Smooth muscle cell (in vitro differentiated cells): ENCODE measurements at regions not wholly inside any gene's neighbourhood (a gene's known extent, or its start where the extent isn't known, plus 50 kb on each side); places are given as distances from the start of the nearest gene placed in this dataset.

ENCODE experiments used
- DNase-seq: peaks from one replicate; lab custom pipeline; 2025; ENCODE audit not compliant: unreplicated experiment; lab: John Stamatoyannopoulos, UW
- H2AFZ ChIP-seq: fragments of 200-600 bp; sonication (generic); 2 replicates; pipeline ENCODE4 v1.6.0; 2016; ENCODE audit warnings: antibody characterized with exemption, low read depth, mild to moderate bottlenecking
- H3F3A ChIP-seq: fragments of 200-600 bp; sonication (generic); 2 replicates; pipeline ENCODE4 v1.6.0; 2017; ENCODE audit warnings: antibody characterized with exemption, low read depth
- H3K27ac ChIP-seq: fragments of 200-600 bp; sonication (generic); 2 replicates; pipeline ENCODE4 v1.5.1; 2016; ENCODE audit warnings: low read depth, mild to moderate bottlenecking
- H3K27me3 ChIP-seq: fragments of 200-600 bp; sonication (generic); 2 replicates; pipeline ENCODE4 v1.6.1; 2016; ENCODE audit warnings: low read depth, mild to moderate bottlenecking
- H3K36me3 ChIP-seq: fragments of 200-600 bp; sonication (generic); 2 replicates; pipeline ENCODE4 v1.5.1; 2016; ENCODE audit warnings: low read depth
- H3K4me1 ChIP-seq: fragments of 200-600 bp; sonication (generic); 2 replicates; pipeline ENCODE4 v1.5.1; 2016; ENCODE audit warnings: low read depth
- H3K4me2 ChIP-seq: fragments of 200-600 bp; sonication (generic); 2 replicates; pipeline ENCODE4 v1.6.0; 2016; ENCODE audit warnings: mild to moderate bottlenecking
- H3K4me3 ChIP-seq: fragments of 200-600 bp; sonication (generic); 2 replicates; pipeline ENCODE4 v1.5.1; 2016; ENCODE audit warnings: mild to moderate bottlenecking
- H3K79me2 ChIP-seq: fragments of 200-600 bp; sonication (generic); 2 replicates; pipeline ENCODE4 v1.6.0; 2016; ENCODE audit warnings: low read depth, mild to moderate bottlenecking
- H3K9ac ChIP-seq: fragments of 200-600 bp; sonication (generic); 2 replicates; pipeline ENCODE4 v1.6.0; 2016; ENCODE audit warnings: low read depth
- H3K9me3 ChIP-seq: fragments of 200-600 bp; sonication (generic); replicated peaks from 2 replicates; pipeline ENCODE4 v1.5.1; 2016; ENCODE audit warnings: low read depth
- H4K20me1 ChIP-seq: fragments of 200-600 bp; sonication (generic); 2 replicates; pipeline ENCODE4 v1.6.0; 2016; ENCODE audit warnings: low read depth
- WGBS: methylation state at CpG from one replicate; pipeline ENCODE4 v1.1.7; 2016; ENCODE audit warnings: low lambda C conversion rate; 5-methylcytosine and 5-hydroxymethylcytosine counted together
- TF ChIP-seq, protein P1 (sequence below): fragments of 200-600 bp; sonication (generic); IDR thresholded peaks from 2 replicates; pipeline ENCODE4 v1.5.1; 2017; ENCODE audit warnings: borderline replicate concordance, mild to moderate bottlenecking, antibody characterized with exemption; ENCODE audit not compliant: insufficient read depth, poor library complexity, severe bottlenecking

DNA sequence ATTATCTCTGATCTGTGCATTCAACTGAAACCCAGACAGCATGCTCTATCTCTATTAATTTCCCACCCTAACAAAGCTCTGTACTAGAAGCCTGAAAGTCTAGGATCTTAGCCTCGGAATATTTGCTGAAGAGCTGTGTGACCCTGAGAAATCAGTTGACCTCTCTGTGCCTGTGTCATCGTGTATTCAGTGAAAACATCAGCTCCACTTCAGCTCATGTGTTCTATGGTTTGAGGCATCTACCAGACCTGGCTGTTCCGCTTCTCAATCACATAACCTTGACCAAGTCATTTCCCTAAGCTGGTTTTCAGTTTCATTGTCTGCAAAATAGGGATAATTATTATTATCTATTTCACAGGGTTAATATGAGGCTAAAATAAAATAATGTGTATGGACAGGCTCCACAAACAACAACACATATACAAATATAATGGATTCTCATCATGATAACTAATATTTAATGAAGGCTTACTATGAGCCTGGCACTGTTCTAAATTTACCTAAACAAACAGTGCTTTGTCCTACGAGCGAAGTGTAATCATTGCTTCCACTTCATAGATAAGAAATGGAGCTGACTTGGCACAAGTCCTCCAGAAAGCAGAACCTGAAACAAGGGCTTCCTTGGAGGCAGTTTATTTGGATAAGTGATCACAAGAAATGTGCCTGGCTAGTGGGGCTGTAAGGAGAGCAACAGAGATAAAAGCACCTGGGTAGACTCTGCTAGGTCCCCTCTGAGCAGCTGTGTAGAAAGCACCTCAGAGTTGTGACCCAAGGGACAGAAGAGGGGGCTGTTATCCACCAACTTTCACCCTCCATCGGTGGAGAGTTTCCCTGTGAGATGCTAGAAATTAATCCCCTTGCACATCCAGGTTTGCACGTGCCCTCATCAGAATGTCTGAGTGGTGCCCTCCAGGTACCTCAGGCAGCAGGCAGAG is 356.9 kb downstream of the RAB28 start:
- TF ChIP-seq, protein P1, sequence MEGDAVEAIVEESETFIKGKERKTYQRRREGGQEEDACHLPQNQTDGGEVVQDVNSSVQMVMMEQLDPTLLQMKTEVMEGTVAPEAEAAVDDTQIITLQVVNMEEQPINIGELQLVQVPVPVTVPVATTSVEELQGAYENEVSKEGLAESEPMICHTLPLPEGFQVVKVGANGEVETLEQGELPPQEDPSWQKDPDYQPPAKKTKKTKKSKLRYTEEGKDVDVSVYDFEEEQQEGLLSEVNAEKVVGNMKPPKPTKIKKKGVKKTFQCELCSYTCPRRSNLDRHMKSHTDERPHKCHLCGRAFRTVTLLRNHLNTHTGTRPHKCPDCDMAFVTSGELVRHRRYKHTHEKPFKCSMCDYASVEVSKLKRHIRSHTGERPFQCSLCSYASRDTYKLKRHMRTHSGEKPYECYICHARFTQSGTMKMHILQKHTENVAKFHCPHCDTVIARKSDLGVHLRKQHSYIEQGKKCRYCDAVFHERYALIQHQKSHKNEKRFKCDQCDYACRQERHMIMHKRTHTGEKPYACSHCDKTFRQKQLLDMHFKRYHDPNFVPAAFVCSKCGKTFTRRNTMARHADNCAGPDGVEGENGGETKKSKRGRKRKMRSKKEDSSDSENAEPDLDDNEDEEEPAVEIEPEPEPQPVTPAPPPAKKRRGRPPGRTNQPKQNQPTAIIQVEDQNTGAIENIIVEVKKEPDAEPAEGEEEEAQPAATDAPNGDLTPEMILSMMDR, result no peak
- Histone ChIP-seq H3K27ac (no peak overlapping the region), H3K27me3 (no peaks in the 10 kb centered on the region), H2AFZ (no peak overlapping the region), H3K9ac (no peak overlapping the region), H3K4me2 (no peak overlapping the region), H3K79me2 (no peaks in the 10 kb centered on the region), H3K9me3 (no peaks in the 10 kb centered on the region), H4K20me1 (no peaks in the 10 kb centered on the region), H3F3A (no peaks in the 10 kb centered on the region), H3K4me3 (no peak overlapping the region), H3K4me1 (no peaks in the 10 kb centered on the region), H3K36me3 (no peaks in the 10 kb centered on the region)
- DNase-seq, result no peak
- WGBS, result 56% methylated on average over 7 of the region's 7 CpGs

DNA sequence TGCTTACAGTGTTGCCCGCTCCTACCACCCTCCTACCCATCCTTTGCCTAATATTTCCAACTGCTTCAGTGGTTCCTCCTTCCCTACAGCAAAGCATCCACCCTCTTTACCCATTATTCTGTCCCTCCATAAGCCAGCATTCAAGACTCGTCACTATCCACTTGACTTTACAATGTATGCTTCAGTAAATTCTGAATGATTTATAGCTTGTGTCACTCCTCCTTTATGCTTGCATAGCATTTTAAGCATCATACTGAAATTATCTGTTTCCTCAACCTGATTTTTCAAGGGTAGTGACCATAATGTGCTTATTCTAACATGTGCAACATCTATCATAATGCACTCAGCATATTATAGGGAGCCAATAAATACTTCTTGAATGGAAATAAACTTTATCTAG is 365.5 kb downstream of the RAB28 start:
- Histone ChIP-seq H2AFZ (no peak overlapping the region), H4K20me1 (no peaks in the 10 kb centered on the region), H3K9me3 (no peaks in the 10 kb centered on the region), H3K27ac (no peak overlapping the region), H3F3A (no peaks in the 10 kb centered on the region), H3K4me2 (no peak overlapping the region), H3K27me3 (no peaks in the 10 kb centered on the region), H3K36me3 (no peaks in the 10 kb centered on the region), H3K4me1 (no peaks in the 10 kb centered on the region), H3K79me2 (no peaks in the 10 kb centered on the region), H3K9ac (no peak overlapping the region), H3K4me3 (no peak overlapping the region)
- WGBS, result 68% methylated on average over 2 of the region's 2 CpGs
- TF ChIP-seq, protein P1, result no peak
- no peak for DNase-seq

DNA sequence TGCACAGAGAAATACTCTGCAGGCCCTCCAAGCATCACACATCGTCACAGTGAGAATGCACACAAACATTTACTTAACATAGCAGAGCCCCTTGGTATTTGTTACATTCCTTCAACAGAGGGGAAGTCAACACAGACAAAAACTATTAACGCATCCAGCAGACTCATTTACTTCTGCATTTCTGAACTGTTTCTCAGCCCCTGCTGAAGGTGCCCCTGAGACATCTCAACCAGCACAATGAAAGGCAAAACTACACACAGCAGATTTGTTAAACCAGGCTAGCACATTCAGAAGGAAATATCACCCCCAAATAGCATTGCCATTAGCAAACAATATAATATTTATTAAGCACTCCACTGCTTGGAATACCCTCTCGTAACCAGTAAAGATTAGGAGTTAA is 367.0 kb downstream of the RAB28 start:
- Histone ChIP-seq H3K9me3 (no peaks in the 10 kb centered on the region), H3K4me1 (no peaks in the 10 kb centered on the region), H3K27me3 (no peaks in the 10 kb centered on the region), H3K4me2 (no peak overlapping the region), H3F3A (no peaks in the 10 kb centered on the region), H3K79me2 (no peaks in the 10 kb centered on the region), H3K4me3 (no peak overlapping the region), H3K27ac (no peak overlapping the region), H3K36me3 (no peaks in the 10 kb centered on the region), H4K20me1 (no peaks in the 10 kb centered on the region), H3K9ac (no peak overlapping the region), H2AFZ (no peak overlapping the region)
- DNase-seq, result no peak
- WGBS, result 63% methylated on average over 3 of the region's 3 CpGs
- TF ChIP-seq, protein P1, result no peak

DNA sequence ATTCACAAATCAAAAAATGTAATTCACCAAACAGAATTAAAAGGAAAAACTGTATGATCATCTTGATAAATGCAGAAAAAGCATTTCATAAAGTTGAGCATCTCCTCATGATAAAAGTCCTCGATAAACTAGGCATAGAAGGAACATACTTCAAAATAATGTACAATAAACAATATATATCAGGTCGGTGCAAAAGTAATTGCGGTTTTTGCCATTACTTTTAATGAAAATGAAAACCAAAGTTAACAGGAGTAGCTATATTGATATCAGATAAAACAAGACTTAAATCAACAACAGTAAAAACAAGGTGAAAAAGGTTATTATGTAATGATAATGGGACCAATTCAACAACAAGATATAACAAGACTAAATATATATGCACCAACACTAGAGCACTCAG is 372.1 kb downstream of the RAB28 start:
- Histone ChIP-seq H3K27me3 (no peaks in the 10 kb centered on the region), H3K4me2 (no peak overlapping the region), H3K4me3 (no peak overlapping the region), H3K9ac (no peak overlapping the region), H3K79me2 (no peaks in the 10 kb centered on the region), H3K36me3 (no peaks in the 10 kb centered on the region), H2AFZ (no peak overlapping the region), H3F3A (no peaks in the 10 kb centered on the region), H3K27ac (no peak overlapping the region), H4K20me1 (no peaks in the 10 kb centered on the region), H3K4me1 (no peaks in the 10 kb centered on the region), H3K9me3 (peaks cover 6% of the 10 kb centered on the region)
- 86% methylated on average over 3 of the region's 3 CpGs for WGBS
- TF ChIP-seq, protein P1, result no peak
- DNase-seq, result no peak
